ENCODE measurements at regions not wholly inside any gene's neighbourhood (a gene's known extent, or its start where the extent isn't known, plus 50 kb on each side); places are given as distances from the start of the nearest gene placed in this dataset.
A peak's percentile ranks its signal among the peaks of the same experiment; 100 is the strongest.
"Not testable (repeated sequence)": the region's sequence is repeated elsewhere in the genome, so short reads cannot be mapped to it uniquely, and the experiment has no call there.

DNA sequence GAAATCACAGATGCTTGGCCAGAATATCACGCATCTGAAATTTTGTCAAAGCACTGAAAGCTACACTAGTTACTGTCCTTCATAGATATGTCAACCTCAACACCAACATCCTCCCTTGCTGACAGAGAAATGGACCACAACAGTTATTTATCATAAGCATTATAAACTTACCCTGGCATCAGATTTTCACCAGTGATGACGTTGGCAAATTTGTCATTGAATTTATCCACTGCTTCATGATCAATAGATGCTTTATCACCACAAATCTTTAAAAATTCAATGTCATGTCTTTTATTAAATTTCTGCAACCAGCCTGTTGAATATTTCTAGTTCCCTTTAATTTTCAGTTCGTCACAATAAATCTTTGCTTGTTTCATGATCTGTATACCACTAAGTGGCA is 205.7 kb downstream of the GJA1 start:
- DNase-seq (ENCODE audit: low spot score) = no peak

- no peak for DNase-seq (ENCODE audit: low spot score)
These were observed 209.8 kb downstream of the GJA1 start for GRCh38 chr6:121645100-121645745.

DNA sequence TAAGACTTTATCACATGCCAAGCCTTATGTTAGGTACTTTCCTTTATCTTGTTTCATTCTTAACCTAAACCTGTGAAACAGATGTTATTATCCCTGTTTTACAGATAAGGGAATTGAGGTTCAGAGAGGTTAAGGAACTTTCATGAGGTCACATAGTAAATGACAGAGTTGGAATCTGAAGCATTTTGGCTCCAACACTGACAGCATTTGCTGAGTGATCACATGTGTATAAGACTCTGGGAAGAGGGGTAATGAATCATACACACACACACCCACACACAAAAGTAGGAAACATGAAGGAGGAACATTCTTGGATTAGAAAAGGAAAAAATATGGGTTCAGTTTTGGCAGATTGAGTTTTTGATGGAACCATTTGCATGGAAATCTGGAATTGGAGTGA is 212.5 kb downstream of the GJA1 start:
- no peak for DNase-seq (ENCODE audit: low spot score)

- no peak for DNase-seq (ENCODE audit: low spot score)
These were observed 214.5 kb downstream of the GJA1 start for GRCh38 chr6:121649951-121650350.

- no peak for DNase-seq (ENCODE audit: low spot score)
These were observed 216.0 kb downstream of the GJA1 start for GRCh38 chr6:121651420-121651819.

DNA sequence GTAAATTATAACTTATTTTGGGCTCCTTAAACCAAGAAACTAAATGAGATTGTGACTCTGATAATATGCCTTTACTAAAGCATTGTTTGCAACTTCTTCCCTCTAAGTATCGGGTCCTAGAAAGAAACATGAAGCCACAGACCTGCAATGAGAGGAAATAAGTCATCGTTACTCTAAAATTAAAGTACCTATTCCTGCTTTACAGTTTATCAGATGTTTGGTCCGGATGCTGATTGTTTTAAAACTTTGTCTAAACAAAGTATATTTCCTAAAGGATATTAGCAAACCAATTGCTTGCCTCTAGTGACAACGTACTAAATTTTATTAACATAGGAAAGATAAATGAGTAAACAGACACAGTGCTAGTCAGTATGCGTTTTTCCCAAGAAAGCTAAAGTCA is 216.8 kb downstream of the GJA1 start:
- no peak for DNase-seq (ENCODE audit: low spot score)

DNA sequence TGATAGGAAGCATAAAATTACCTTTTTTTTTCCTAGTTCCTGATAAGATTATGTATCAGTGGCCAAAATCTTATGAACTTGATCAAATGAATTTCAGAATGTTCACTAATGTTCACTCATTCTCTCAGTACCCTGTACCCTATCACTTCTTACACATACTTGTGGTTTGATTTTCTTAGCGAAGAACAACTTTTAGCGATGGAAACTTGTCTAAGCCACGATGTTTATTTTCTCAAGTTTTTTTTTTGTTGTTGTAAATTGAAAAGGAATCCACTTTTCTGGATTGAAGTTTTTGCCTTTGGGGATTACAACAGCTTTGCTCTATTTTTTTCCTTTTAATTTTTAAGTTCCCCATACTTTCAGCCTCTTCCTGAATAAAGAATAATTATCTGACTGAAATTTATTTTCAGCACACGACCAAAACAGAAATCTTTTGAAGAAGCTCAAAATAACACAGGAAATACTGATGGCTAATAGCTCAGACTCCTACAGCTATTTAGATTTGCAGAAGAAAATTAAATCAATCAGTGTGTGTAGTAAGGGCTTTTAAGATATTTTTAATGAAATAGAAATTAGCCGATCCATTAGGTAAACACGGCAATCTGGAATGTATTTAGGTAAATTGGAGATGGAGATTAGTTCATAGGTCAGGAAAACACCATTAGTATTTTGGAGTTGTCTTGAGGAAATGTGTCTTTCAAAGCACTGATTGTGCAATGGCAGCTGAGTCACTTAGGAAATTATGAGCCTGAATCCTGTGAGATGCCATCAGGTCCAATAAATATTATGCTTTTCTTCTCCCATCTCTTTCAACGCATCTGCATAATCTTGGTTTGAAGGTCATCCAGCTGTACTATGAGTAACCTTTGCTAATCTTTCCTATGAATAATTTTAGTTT is 217.5 kb downstream of the GJA1 start:
- DNase-seq (ENCODE audit: low spot score) = no peak

DNA sequence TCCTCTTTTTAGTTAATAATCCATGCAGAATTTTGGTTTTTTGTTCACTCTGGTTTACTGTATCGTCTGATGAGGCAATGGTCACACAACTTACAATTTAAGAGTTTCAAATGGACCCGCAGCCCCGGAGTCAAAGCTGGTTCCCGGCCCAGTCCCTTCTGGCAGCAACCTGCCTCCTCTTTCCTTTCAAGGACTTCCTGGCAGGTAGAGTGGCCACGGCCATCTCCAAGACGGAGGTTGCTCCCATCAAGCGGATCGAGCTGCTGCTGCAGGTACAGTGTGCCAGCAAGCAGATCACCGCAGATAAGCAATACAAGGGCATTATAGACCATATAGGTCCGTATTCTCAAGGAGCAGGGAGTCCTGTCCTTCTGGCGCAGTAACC is 218.2 kb downstream of the GJA1 start:
- no peak for DNase-seq (ENCODE audit: low spot score)

- no peak for DNase-seq (ENCODE audit: low spot score)
These were observed 222.5 kb downstream of the GJA1 start for GRCh38 chr6:121657972-121658371.

DNA sequence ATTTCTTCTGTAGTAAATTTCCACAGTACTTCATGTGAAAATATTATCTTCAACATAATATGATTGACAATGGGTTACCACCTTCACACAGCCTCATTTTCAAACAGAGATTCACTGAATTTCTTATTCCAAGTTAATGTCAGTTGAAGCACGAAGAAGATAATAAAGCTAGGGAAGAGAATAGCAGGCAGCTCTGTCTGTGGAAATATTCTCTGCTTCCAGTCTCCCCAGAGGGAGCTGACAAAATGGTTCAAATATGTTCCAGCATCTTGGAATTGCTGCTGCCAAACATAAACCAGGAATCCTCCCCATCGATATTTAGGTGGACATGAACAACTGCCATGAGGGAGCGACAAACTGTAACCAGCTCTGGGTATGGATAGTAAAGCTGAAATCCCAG is 224.8 kb downstream of the GJA1 start:
- DNase-seq (ENCODE audit: low spot score) = no peak

DNA sequence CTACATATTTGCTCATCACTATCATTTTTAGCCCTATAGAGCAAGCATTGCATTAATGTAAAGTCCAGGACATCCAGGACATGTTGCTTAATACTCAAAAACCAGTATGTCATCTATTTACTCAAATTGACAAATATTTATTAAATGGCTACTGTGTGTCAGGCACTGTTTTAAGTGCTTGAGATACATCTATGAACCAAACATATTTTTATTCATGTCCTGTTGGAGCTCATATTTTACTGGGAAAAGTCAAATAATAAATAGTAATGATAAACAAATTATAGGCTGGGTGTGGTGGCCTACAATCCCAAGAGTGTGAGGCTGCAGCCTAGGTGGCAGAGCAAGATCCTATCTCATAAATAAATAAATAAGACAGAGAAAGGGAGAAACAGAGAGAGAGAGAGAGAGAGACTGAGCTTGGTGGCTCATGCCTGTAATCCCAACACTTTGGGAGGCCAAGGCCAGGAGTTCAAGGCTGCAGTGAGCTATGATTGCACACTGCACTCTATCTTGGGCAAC is 227.9 kb downstream of the GJA1 start:
- no peak for DNase-seq (ENCODE audit: low spot score)

GRCh38 chr6:121664158-121664557 is 228.7 kb downstream of the GJA1 start:
- no peak for DNase-seq (ENCODE audit: low spot score)

- peak; percentile 14 for DNase-seq (ENCODE audit: low spot score)
These were observed 231.4 kb downstream of the GJA1 start for GRCh38 chr6:121666814-121667213.

DNA sequence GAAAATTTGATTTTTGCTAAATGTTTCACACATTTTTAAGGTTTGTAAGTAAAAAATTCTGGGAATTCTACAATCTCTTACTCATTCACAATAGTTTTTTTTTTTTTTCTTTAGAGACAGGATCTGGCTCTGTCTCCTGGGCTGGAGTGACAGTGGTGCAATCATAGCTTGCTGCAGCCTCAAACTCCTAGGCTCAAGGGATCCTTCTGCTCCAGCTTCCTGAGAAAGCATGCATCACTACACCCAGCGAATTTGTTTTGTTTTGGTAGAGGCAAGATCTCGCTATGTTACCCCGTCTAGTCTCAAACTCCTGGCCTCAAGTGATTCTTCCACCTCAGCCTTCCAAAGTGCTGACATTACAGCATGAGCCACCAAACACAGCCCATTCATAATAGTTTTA is 232.8 kb downstream of the GJA1 start:
- DNase-seq (ENCODE audit: low spot score) = no peak

GRCh38 chr6:121670511-121670910 is 235.1 kb downstream of the GJA1 start:
- DNase-seq (ENCODE audit: low spot score) = no peak

GRCh38 chr6:121677571-121677970 is 242.1 kb downstream of the GJA1 start:
- DNase-seq (ENCODE audit: low spot score) = no peak

GRCh38 chr6:121678245-121678644 is 242.8 kb downstream of the GJA1 start:
- no peak for DNase-seq (ENCODE audit: low spot score)

GRCh38 chr6:121680058-121680457 is 244.6 kb downstream of the GJA1 start:
- no peak for DNase-seq (ENCODE audit: low spot score)

DNA sequence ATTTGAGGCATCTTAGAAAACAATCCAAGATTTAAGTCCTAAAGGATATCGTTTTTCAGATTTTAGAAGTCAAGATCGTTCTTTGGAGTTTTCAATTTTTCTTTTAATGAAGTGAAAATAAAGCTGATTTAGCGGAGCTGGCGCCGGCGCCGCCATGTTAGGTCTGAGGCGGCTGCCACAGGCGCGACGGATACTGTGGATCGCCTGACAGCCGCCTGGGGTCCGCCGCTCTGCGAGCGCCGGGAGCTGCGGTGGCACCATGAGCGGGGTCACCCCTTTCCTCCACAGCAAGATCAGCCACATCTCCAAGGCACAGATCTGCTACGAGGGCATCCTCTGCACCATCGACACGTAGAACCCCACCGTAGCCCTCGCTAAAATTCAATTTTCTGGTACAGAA is 247.2 kb downstream of the GJA1 start:
- no peak for DNase-seq (ENCODE audit: low spot score)

GRCh38 chr6:121685806-121686205 is 250.4 kb downstream of the GJA1 start:
- not testable (repeated sequence) for DNase-seq (ENCODE audit: low spot score)

DNA sequence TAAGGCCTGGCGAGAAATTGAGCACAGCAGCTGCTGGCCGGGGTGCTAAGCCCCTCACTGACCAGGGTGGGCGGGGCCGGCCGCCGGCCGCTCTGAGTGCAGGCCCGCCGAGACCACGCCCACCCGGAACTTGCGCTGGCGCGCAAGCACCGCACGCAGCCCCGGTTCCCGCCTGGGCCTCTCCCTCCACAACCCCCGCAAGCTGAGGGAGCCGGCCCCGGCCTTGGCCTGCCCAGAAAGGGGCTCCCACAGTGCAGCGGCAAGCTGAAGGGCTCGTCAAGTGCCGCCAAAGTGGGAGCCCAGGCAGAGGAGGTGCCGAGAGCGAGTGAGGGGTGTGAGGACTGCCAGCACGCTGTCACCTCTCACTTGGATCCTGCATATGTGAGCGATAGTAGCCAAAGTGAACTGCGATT is 251.2 kb downstream of the GJA1 start:
- no peak for DNase-seq (ENCODE audit: low spot score)

- DNase-seq (ENCODE audit: low spot score) = no peak
These were observed 253.5 kb downstream of the GJA1 start for GRCh38 chr6:121688974-121689373.

DNA sequence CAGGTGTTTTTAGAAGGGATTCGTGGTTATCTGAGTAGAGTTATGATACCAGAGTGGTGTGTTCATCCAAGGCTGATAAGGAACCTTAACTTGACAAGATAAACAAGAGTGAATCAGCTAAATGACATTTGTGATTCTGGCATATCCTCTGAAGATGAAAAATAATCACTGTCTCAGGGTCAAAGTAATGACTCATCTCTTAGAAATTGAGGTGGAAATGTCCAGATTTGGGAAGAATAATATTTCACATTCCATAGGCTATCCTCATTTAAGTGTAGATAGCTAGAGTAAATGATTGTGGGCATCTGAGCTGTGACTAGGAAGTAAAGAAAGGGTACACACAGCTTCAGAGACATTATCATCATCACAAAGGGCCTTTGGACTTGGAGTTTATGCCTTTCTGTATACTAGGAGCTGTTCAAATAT is 255.7 kb downstream of the GJA1 start:
- DNase-seq (ENCODE audit: low spot score) = no peak

Data from iPS-NIHi11 (cell line).